Keratinocyte (primary cell): ENCODE measurements at regions not wholly inside any gene's neighbourhood (a gene's known extent, or its start where the extent isn't known, plus 50 kb on each side); places are given as distances from the start of the nearest gene placed in this dataset.

Experiments
- CTCF ChIP-seq, 3 experiments: IDR thresholded peaks in 1 of 3; conservative IDR thresholded peaks in 1 of 3; optimal IDR thresholded peaks in 1 of 3; 2 replicates in 2 of 3; 3 replicates in 1 of 3; pipeline versions ENCODE3 to v1.5.1; 2011; ENCODE audit warnings: low read length in 3 of 3, mild to moderate bottlenecking in 3 of 3, moderate library complexity in 2 of 3, control low read depth in 1 of 3, inconsistent platforms in 1 of 3; ENCODE audit not compliant: insufficient read depth in 2 of 3; ENCODE audit errors: extremely low read depth in 1 of 3
- EZH2 ChIP-seq: IDR thresholded peaks from one replicate; pipeline ENCODE4 v1.6.1; 2012; ENCODE audit warnings: inconsistent platforms, mild to moderate bottlenecking, low read length, moderate library complexity

- TF ChIP-seq CTCF (optimal IDR thresholded peaks at IDR 0.05 in 1 of 3, IDR thresholded peaks at IDR 0.05 in 1 of 3, conservative IDR thresholded peaks at IDR 0.05 in 1 of 3; ENCODE audit: extremely low read depth in 1 of 3, insufficient read depth in 2 of 3, low read length in 3 of 3) (no peak), EZH2 (no peak)
Observed at GRCh38 chr6:122198922-122199321, 200.5 kb upstream of the HSF2 start.
